Testis (tissue), 2 donors: ENCODE measurements at regions not wholly inside any gene's neighbourhood (a gene's known extent, or its start where the extent isn't known, plus 50 kb on each side); places are given as distances from the start of the nearest gene placed in this dataset.

Source experiments
- DNase-seq: peaks from one replicate; pipeline ENCODE4 v3.0.0-alpha.2; 2019
- H3K27ac ChIP-seq, 2 donors: fragments of 200-600 bp; sonication (generic); one replicate each; pipeline ENCODE4 v1.5.1; 2019
- H3K27me3 ChIP-seq: fragments of 200-600 bp; sonication (generic); one replicate; pipeline ENCODE4 v1.5.1; 2019
- H3K36me3 ChIP-seq: fragments of 200-600 bp; sonication (generic); one replicate; pipeline ENCODE4 v1.5.1; 2017; ENCODE audit warnings: low read depth; ENCODE audit errors: missing control alignments
- H3K4me1 ChIP-seq: fragments of 200-600 bp; sonication (generic); one replicate; pipeline ENCODE4 v1.5.1; 2019
- H3K4me3 ChIP-seq, 2 donors: fragments of 200-600 bp; sonication (generic); one replicate each; pipeline ENCODE4 v1.5.1; 2017 to 2019
- H3K9me3 ChIP-seq: fragments of 200-600 bp; sonication (generic); one replicate; pipeline ENCODE4 v1.5.1; 2017
- POLR2A ChIP-seq: fragments of 450-650 bp; IDR thresholded peaks from one replicate; pipeline ENCODE4 v1.6.1; 2017; ENCODE audit warnings: antibody characterized with exemption, mild to moderate bottlenecking, moderate library complexity
- WGBS, 2 donors: methylation state at CpG; one replicate each; pipeline ENCODE4 v1.1.5; 2018; 5-methylcytosine and 5-hydroxymethylcytosine counted together
- intact Hi-C: fragments of 100-400 bp; cut with DNase I; formaldehyde crosslinking; loops from one replicate; pipeline ENCODE4 v1.15.1; 2023; ENCODE audit warnings: low total_unique reads
- TF ChIP-seq, protein P1 (sequence below), 3 experiments: fragments of 450-650 bp in 2 of 3; fragments of 200-600 bp in 1 of 3; sonication (generic) in 1 of 3; IDR thresholded peaks; one replicate each; pipeline ENCODE4 v1.5.1; 2016 to 2019; ENCODE audit warnings: antibody characterized with exemption in 3 of 3, mild to moderate bottlenecking in 2 of 3, moderate library complexity in 1 of 3

DNA sequence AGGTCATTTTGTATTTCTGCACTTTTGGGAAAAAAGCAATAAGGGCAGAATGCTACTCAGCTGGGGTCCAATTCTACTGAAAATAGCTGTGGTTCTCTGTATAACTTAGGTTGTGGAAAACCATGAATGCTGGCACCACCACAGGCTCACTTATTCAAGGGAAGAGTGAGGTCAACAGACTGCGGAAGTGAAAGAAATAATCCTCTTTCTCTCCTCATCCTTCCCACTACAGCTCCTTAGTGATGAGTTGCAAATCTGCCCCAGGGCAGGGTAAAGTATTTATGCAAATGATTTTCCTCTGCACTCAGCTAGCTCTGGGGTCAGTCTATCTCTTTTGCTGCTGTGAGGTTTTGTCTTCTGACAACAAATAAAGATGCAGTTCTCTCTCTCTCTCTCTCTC lies 74.1 kb upstream of the PTPRZ1 start:
- intact Hi-C loops, result no loop called here
- Histone ChIP-seq H3K27ac (no peak overlapping the region), H3K9me3 (no peaks in the 10 kb centered on the region), H3K4me3 (no peak overlapping the region), H3K27me3 (no peaks in the 10 kb centered on the region), H3K36me3 (no peaks in the 10 kb centered on the region), H3K4me1 (no peaks in the 10 kb centered on the region)
- 64 to 77% methylated on average over 1 of the region's 1 CpG for WGBS, 2 donors
- TF ChIP-seq, protein P1, sequence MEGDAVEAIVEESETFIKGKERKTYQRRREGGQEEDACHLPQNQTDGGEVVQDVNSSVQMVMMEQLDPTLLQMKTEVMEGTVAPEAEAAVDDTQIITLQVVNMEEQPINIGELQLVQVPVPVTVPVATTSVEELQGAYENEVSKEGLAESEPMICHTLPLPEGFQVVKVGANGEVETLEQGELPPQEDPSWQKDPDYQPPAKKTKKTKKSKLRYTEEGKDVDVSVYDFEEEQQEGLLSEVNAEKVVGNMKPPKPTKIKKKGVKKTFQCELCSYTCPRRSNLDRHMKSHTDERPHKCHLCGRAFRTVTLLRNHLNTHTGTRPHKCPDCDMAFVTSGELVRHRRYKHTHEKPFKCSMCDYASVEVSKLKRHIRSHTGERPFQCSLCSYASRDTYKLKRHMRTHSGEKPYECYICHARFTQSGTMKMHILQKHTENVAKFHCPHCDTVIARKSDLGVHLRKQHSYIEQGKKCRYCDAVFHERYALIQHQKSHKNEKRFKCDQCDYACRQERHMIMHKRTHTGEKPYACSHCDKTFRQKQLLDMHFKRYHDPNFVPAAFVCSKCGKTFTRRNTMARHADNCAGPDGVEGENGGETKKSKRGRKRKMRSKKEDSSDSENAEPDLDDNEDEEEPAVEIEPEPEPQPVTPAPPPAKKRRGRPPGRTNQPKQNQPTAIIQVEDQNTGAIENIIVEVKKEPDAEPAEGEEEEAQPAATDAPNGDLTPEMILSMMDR (IDR thresholded peaks at IDR 0.05), result no peak
- no peak for TF ChIP-seq POLR2A
- no peak for DNase-seq

DNA sequence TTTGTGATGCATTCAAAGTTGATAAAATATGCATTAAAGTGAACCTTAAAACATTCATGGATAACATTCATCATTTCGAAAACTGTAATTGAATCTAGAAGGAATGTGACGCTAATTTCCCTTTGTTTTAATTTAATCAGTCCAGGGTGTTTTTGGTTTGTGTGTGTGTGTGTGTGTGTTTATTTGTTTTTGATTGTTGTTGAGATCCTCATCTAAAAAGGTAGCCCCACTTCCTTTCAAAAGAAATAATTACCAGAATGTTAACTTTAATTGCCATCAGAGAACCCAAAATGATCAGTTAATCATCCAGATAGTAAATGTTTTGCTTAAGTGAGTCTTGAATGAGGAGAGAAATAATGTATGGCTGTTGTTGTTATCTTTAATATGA lies 74.5 kb upstream of the PTPRZ1 start:
- Histone ChIP-seq H3K36me3 (no peaks in the 10 kb centered on the region), H3K27ac (no peak overlapping the region), H3K4me3 (no peak overlapping the region), H3K4me1 (no peaks in the 10 kb centered on the region), H3K9me3 (no peaks in the 10 kb centered on the region), H3K27me3 (no peaks in the 10 kb centered on the region)
- 90 to 96% methylated on average over 2 of the region's 2 CpGs for WGBS, 2 donors
- intact Hi-C loops, result no loop called here
- TF ChIP-seq, protein P1 (IDR thresholded peaks at IDR 0.05), result no peak
- TF ChIP-seq POLR2A, result no peak
- no peak for DNase-seq

DNA sequence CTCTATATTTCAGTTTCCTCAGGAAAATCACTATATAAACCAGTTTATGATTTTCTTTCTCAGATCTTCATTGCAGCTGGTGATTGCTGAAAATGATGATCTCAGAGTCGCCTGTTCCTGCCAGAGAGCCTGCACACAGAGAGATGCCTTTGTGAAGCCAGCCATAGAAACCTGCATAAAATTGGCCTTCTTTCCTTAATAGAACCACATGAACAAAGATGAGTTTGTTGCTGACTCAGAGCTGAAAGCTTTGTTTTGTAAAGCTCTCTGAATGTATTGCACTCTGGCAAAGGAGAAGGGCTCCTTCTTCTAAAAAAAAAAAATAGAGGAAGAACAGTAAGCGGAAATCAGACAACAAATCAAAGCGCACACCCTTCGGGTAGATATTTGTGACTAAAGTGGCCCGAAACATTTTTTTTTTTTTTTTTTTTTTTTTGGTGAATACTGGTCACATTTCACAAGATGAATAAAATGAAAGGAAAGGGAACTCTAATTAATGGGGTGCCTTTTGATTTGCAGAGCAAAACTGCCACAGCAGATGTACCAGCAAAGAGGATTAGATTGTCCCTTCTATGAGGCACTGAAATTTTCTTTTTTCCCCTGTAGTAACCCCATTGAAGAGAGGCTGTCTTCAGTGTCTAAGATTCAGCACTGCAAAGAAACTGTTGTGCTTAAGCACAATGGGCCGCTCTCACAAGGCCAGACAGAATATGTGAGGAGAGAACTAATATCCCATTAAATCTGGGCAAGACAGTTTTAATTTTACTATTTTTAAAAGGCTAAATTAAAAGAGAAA lies 75.1 kb upstream of the PTPRZ1 start:
- intact Hi-C loops, result no loop called here
- TF ChIP-seq, protein P1 (IDR thresholded peaks at IDR 0.05), result no peak
- no peak for TF ChIP-seq POLR2A
- H3K4me1 ChIP-seq, result no peaks in the 10 kb centered on the region
- no peak for DNase-seq
- no peaks in the 10 kb centered on the region for H3K27me3 ChIP-seq
- no peak overlapping the region for H3K4me3 ChIP-seq
- H3K27ac ChIP-seq, result no peak overlapping the region
- 81 to 82% methylated on average over 6 of the region's 6 CpGs for WGBS, 2 donors
- no peaks in the 10 kb centered on the region for H3K9me3 ChIP-seq
- H3K36me3 ChIP-seq, result no peaks in the 10 kb centered on the region

DNA sequence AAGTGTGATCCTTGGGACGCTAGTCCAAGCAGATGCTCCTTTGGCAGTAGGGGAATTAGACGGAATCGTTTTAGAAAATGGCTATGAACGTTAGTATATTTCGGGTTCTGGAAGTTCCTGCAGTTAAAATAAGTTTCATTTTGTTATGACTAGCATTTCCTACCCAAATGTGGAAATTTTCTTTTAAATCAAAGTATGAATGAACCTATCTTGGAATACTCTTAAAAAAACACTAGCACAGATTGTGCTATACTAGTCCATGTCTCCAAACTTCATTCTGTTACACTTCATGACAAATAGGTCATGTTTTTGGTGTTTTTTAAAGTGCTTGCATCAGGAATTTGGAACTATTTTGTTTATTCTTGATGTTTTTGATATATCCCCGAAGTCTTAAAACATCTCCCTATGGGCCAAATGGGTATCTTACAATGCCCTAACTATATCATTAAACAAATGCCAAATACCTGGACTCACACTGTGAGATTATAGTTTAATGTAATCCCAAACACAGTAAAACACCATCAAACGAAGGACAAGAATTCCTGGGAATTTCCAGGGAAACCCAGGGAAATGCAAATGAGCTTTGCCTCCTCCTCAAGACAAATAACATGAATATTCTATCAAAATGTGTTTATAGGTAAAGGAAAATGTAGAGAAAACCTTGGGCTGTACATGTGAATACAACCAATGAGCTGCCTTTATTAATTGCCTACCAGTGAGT lies 75.9 kb upstream of the PTPRZ1 start:
- TF ChIP-seq, protein P1 (IDR thresholded peaks at IDR 0.05), result no peak
- no peak for TF ChIP-seq POLR2A
- no peaks in the 10 kb centered on the region for H3K9me3 ChIP-seq
- no peak overlapping the region for H3K27ac ChIP-seq
- H3K36me3 ChIP-seq, result no peaks in the 10 kb centered on the region
- H3K4me3 ChIP-seq, result no peak overlapping the region
- DNase-seq, result no peak
- intact Hi-C loops, result no loop called here
- 83 to 85% methylated on average over 7 of the region's 7 CpGs for WGBS, 2 donors
- no peaks in the 10 kb centered on the region for H3K4me1 ChIP-seq
- H3K27me3 ChIP-seq, result no peaks in the 10 kb centered on the region
